GM21825 (cell line): ENCODE measurements at regions not wholly inside any gene's neighbourhood (a gene's known extent, or its start where the extent isn't known, plus 50 kb on each side); places are given as distances from the start of the nearest gene placed in this dataset.
"Not testable (repeated sequence)": the region's sequence is repeated elsewhere in the genome, so short reads cannot be mapped to it uniquely, and the experiment has no call there.

ENCODE experiments used
- ATAC-seq: cut with Tn5 transposase; IDR thresholded peaks from one replicate; pipeline ENCODE4 v1.9.1; 2021; ENCODE audit warnings: mild to moderate bottlenecking, moderate library complexity; ENCODE audit not compliant: unreplicated experiment

DNA sequence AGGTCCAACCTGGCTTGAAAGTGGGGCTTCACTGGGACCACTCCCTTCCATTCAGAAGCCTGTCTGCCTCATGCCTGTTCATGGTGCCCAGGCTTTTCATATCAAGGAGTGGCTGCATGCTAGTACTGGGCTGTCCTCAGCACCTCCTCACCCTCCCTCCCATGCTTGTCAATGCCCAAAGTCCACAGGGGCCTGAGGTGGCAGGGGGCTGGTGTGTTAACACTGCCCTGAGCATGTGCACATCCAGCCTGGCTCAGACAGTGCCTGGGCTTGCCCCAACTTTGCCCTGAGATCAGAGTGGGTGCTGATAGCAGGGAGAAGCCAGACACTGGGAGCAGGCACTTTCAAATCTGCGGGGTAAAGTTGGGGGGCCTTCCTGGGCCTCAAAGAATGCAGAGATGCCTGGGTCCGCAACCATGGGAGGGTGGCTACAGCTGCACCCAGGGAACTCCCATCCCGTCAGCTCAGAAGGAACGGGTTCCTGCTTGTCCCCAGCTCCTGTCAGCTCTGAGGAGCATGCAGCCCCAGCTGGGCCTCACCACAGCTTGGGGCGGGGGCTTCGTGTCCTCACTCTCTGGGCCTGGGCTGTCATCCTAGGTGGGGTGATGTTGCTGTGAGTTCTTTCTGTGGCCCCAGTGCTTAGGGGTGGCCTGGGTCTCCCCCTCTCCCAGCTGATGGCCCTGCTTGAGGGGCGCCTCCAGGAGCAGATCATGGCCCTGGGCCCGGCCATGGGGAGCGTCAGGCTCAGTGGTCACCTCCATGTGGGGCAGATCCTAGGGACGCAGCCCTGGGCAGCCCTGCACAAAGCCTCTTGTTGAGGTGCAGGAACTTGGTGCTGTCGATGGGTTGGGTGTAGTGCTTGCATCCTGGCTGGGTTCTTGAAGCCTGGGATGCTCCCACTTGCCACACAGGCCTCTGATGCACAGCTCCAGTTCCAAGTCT lies 830.6 kb upstream of the SLITRK5 start:
- no peak for ATAC-seq

DNA sequence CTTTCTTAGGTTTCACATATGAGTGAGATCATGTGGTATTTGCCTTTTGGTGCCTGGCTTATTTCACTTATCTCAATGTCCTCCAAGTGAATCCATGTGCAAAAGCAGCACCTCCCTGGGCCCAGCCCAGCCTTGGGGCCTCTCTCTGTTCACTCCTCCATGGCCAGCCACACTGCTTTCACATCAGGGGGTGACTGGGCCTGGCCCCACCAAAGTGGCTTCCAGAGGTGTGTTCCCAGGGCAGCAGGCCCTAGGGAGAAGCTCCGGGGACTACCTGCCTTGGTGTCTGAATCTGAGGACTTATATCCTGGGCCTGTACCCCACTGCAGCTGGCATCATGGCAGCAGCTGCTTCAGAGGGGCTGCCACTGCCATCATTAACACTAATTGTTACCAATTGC lies 829.9 kb upstream of the SLITRK5 start:
- no peak for ATAC-seq

DNA sequence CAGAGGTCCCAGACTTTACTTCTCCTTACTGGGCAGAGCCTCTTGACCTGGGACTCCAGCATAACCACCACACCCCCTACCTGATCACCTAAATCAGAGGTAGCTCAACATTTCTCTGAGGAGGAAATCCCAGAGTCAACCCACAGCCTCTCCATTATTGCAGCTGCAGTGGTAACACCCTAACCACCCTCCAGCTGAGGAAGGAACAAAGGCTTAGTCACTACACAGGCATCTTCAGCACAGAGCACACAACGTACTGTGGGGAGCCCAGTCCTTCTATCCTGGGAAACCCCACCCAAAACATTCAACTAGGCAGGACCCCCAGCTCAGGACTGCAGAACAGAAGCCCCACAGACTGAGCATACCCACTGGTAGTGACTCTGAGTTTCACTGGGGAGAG lies 824.7 kb upstream of the SLITRK5 start:
- ATAC-seq, result no peak

DNA sequence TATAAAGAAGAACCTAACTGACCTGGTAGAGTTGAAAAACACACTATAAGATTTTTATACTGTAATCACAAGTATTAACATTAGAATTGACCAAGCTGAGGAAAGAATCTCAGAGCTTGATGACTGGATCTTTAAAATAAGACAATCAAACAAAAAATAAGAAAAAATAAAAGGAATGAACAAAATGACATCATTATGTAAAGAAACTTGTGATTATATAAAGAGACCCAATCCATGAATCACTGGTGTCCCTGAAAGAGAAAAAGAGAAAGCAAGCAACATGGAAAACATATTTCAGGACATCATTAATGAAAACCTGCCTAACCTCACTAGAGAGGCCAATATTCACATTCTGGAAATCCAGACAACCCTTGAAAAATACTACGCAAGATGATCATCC lies 822.5 kb upstream of the SLITRK5 start:
- ATAC-seq, result no peak

DNA sequence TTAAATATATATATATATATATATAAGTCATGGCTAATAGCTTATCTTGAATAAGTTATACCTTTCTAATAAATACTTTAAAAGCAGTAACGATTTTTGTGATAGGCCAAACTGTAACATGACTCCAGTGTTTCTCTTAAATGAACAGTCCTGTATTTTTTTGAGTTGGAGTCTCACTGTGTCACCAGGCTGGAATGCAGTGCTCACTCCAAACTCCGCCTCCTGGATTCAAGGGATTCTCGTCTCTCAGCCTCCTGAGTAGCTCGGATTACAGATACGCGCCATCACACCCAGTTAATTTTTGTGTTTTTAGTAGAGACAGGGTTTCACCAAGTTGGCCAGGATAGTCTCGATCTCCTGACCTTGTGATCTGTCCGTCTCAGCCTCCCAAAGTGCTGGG lies 814.2 kb upstream of the SLITRK5 start:
- ATAC-seq, result no peak

DNA sequence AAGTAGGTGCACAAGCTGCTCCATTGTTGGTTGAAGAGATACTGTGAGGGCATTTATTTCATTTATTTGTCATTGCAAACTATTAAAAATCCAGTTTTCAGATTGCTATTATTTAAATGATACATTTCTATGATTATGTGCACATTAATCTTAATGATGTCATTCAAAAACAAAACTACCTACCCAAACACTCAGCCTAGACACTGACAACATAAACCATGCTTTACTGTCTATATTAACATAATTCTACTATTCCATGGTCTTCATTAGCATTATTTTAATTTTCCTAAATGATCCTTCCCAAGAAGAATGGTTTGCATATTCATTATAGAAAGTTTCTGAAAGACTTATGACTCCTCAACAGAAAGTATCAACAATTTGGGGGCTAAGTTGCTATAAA lies 813.0 kb upstream of the SLITRK5 start:
- no peak for ATAC-seq

DNA sequence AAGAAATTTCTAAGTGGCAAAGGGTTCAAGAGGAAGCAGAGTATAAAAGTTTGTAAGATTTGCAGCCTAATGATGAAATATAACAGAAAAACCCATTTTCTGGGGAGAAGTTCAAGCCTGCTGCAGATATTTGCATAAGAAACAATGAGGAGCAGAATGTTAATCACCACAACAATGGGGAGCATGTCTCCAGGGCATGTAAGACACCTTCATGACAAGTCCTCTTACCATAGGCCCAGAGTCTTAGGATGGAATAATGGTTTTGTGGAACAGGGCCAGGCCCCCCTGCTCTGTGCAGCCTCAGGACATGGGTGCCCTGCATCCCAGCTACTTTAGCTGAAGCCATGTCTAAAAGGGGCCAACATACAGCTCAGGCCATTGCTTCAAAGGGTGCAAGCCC lies 809.0 kb upstream of the SLITRK5 start:
- no peak for ATAC-seq

DNA sequence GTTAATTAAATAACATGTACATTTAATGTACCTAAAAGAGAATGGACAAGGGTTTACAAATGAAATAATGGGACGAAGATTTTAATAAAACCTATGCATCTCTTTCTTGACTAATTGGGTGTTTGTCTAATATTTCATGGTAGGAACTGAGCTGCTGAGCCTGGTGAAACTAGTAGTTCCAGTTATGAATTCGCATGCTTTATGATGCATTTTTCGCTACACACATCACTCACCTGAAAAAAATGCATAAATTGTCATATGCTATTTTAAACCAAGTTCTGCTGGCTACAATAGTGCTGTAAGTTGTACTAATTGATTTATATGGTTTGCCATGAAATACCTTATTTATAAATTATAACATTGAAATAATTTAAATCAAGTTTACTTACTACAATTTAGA lies 806.8 kb upstream of the SLITRK5 start:
- ATAC-seq, result no peak

DNA sequence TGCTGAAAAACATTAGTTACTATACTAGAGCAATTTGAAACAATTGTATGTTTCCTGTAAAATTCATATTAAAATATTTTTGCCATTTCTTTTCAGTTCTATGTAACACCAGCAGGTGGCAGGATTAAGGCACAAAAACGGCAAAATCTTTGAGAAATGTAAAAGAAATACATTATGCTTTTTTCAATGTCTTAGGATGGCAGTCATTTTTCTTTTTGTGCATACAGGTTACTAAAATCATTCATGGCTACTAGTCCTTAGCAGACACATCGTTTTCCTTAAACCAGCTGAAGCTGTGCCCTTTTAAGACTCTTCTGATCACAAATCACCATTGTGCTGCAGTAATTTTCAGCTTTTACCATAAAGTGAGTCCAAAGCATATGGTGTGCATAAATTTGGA lies 800.7 kb upstream of the SLITRK5 start:
- no peak for ATAC-seq

DNA sequence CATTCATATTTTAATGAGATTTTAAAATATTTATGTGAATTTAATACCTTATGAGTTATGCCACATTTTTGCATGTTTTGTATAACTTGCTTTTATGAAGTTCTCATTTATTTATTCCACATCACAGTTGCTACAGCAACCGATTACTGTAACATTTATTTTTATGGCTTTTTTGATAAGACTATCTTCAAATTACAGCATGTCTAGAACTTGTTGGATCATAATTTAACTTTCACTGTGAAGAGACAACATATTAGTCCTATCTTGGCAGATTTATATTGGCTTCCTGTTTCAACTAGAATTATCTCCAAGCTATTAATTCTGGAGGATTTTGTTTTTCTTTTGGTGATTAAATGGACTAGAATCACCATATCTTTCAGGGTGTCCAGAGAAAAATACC lies 793.7 kb upstream of the SLITRK5 start:
- ATAC-seq, result no peak

DNA sequence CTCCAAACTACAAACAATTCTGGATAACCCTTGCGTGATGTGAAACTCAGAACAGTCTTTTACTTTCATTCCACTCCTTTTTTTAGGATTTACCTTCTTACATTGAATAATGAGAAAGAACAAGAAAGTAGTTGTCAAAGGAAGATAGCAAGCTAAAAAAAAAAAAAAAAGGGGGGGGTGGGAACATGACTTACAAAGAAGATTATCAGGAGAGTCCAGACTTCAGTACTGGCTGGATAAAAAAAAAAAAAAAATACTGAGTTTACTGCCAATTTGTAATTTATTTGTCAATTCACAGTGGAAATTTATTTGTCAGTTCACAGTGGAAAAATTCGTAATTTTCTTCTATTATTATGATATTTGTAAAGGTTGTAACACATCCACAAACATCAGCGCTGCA lies 792.4 kb upstream of the SLITRK5 start:
- no peak for ATAC-seq

DNA sequence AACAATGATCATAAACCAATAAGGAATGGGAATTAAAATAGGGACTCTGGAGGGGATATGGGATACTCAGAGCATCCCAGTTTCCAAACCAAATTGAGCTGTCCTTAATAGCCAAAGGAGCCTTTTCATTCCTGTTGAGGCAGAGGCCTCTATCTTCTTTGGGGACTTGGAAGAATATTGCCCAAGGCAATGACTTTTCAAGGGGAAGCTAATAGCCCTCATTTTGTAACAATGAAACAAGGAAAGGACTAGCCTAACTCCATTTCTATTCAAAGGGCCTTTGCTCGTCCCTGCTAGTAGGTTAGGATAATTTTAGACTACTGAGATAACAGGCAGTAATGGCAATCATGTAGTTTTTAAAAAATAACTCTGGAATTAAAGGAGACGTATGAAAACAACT lies 789.8 kb upstream of the SLITRK5 start:
- no peak for ATAC-seq

DNA sequence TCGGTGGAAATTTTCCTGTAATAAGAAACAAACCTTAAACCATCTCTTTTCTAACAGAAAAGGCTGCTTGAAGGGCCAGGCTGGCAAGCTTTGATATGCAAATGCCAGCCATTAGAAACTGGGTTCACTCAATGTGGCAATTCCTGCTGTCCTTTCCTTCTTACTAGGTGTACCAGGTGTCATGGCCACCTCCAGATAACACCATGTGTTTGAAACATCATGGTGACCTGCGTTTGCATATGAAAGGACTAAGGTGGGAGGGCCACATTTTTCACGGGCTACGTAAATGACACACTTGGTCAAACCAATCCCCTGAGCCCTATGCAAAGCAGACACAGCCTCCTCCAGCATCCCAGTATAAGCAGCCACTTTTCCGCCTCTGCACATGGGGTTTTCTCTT lies 789.1 kb upstream of the SLITRK5 start:
- no peak for ATAC-seq

DNA sequence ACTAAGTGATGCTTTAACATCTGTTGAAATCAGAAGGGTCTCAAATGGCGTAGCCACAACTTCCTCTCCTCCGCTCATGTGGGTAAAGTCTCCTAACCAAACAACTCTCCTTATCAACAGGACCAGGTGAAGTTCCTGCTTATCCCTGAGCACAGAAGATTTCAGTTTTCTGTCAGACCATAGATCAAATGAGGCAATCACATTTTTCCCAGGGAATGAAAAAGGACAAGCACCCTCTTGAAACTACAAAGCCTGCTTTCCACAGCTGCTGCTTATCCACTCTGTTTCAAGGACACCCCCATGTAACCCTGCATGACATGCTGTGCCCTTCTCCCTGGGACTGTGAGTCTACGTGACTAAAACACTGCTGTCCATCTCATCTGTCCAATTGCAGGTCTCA lies 788.3 kb upstream of the SLITRK5 start:
- no peak for ATAC-seq

DNA sequence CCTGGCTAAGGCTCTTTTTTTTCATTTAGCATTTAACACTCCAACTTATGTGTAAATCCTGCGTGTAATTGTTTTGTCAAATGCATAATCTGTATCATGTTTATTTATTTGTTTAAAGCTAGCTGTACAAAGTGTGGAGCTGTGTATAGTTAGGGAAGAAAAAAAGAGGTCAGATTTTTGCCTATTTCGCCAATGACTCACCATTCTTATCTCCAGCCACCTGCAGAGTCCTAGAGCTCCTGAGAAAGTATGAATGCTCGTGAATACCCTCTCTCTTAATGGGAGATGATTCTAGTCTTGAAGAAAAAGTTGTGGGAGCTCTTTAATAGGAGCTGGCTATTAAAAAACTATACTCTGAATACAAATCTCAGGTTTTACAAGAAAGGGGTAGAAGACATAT lies 778.8 kb upstream of the SLITRK5 start:
- ATAC-seq, result no peak

DNA sequence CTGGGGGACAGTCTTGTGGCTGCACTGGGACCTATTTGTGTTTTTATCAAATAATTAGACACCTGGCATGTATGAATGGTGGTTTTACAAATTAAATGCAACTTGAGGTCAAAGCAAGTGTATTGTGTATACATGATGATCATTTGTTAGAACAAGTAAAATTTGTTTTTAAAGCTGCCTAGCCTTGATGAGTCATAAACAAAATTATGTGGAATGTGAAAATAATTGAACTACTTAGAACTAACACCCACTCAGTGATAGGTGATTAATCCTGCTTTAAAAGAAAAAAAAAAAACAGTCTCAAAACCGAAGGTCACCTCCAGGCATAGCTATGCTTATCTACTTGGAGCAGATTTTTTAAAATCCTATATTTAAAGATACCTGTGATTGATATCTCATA lies 770.3 kb upstream of the SLITRK5 start:
- no peak for ATAC-seq

DNA sequence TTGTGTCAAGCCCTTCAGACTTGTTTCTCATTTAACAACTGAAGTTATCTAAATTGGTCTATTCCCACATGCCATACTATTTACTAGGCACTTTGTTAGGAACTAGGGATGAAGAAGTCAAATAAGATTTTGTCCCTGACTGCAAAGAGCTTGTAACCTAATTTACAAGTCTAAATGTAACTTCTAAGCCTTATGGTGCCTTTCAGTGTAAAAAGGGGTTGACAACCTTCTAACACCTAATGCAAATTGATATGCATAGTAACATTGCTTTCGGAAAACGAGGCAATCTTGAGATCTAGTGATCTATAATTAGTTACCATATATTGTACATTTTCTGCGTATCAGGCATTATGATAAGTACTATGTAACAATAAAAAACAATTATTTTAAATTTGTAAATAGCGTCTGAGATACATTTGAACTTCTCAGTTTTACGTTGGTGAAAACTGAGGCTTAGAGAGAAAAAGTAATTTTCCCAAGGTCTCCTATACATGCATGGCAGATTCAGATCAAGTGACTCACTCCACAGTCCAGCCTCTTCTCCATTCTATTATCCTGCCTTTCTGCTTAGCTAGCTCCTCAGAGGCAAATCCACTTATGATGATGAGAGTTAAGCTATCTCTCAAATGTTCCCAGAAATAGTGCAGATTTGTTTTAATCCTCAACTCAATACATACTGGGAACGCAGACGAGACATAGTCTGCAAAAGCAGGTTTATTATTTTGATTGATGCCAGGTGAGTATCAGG lies 764.9 kb upstream of the SLITRK5 start:
- no peak for ATAC-seq

DNA sequence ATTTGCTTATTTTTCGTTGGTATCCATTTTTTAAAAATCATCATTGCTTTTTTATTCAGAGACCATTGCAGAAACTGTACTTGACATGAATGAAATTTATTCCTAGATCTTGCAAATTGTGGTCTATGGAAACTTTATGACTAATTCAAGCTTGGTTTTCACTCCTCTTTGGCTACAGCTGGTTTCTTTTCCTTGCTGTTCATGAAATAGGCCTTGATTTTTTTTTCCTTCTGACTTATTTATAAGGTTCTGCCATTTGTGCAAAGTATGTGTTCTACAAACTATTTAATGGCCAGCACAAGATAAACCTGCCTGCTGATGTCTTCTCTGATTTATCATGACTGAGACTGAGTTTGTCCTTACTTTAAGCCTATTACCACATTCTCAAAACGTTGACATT lies 764.0 kb upstream of the SLITRK5 start:
- no peak for ATAC-seq

DNA sequence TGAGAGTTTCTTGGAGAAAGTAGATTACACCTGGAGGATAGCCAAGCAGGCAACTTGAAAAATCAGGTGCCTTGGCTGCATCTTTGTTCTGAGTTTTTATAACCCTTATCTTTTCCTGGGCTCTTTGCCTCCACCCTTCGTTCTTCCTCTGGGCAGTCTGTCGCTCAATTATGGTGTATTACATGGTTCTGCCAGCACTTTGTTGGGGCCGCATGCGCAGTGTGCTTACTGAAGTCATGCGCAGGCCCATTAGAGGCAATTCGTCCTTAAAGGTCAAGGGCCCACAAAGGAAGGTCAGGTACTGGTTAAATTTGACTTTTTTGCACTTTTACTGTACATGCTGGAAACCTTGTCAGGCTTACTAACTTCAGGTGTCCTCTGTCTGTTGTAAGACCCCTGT lies 761.9 kb upstream of the SLITRK5 start:
- no peak for ATAC-seq

DNA sequence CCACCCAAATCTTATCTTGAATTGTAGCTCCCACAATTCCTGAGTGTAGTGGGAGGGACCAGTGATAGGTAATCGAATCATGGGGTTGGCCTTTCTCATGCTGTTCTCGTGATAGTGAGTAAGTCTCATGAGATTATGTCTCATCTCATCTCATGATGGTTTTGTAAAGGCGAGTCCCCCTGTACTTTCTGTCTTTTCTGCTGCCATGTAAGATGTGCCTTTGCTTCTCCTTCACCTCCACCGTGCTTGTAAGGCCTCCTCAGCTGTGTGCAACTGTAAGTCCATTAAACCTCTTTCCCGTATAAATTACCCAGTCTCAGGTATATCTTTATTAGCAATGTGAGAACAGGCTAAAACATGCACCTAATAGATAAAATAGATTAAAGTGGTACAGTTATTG lies 756.4 kb upstream of the SLITRK5 start:
- ATAC-seq, result no peak

DNA sequence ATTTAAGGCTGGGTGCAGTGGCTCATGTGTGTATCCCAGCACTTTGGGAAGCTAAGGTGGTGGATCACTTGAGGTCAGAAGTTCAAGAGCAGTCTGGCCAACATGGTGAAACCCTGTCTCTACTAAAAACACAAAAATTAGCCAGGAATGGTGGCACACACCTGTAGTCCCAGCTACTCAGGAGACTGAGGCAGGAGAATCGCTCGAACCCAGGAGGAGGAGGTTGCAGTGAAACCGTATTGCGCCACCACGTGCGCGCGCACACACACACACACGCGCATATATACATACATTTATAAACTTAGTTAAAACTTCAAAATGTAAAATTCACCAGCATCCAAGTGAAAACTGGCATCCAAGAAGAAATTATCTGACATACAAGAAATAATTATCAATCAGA lies 753.7 kb upstream of the SLITRK5 start:
- ATAC-seq, result not testable (repeated sequence)

DNA sequence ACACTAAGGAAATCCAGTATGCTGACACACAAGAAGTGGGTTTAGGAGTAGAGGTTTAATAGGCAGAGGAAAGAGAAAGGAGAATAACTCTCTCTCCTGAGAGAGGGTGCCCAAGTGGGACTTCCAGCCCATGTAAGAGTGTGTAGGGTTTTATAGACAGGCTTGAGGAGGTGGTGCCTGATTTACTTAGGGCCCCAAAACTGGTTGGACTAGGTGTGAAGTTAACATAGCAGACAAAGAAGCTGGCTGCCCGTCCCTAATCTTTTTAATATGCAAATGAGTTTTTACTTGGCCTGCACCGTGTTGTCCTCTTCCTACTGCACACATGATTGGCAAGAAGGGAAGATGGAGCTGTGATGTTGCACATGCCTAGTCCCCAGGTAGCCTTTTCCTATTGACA lies 752.5 kb upstream of the SLITRK5 start:
- no peak for ATAC-seq
